Esophagus (tissue), 2 donors: ENCODE measurements at regions not wholly inside any gene's neighbourhood (a gene's known extent, or its start where the extent isn't known, plus 50 kb on each side); places are given as distances from the start of the nearest gene placed in this dataset.

Experiments
- H3K27ac ChIP-seq, 2 donors: one replicate each; pipeline ENCODE4 v1.5.1; 2013; ENCODE audit warnings: low read depth in 2 of 2, mild to moderate bottlenecking in 2 of 2, inconsistent platforms in 1 of 2, low read length in 1 of 2, moderate library complexity in 1 of 2
- H3K27me3 ChIP-seq, 2 donors: one replicate each; pipeline ENCODE4 v1.6.1; 2013; ENCODE audit warnings: low read length in 2 of 2, control low read depth in 1 of 2, mild to moderate bottlenecking in 1 of 2; ENCODE audit not compliant: insufficient read depth in 2 of 2, control insufficient read depth in 1 of 2
- H3K36me3 ChIP-seq, 2 donors: one replicate each; pipeline ENCODE4 v1.6.1; 2013; ENCODE audit warnings: low read length in 1 of 2; ENCODE audit not compliant: control insufficient read depth in 2 of 2, insufficient read depth in 2 of 2
- H3K4me1 ChIP-seq, 2 donors: one replicate each; pipeline ENCODE4 v1.6.1; 2013; ENCODE audit warnings: low read length in 1 of 2; ENCODE audit not compliant: control insufficient read depth in 2 of 2, insufficient read depth in 2 of 2
- H3K4me3 ChIP-seq, 2 donors: one replicate each; pipeline ENCODE4 v1.5.1; 2013; ENCODE audit warnings: low read length in 2 of 2, mild to moderate bottlenecking in 2 of 2, low read depth in 1 of 2, moderate library complexity in 1 of 2
- H3K9me3 ChIP-seq, 2 donors: one replicate each; pipeline ENCODE4 v1.6.1; 2013; ENCODE audit warnings: mild to moderate bottlenecking in 2 of 2, low read depth in 1 of 2, low read length in 1 of 2, moderate library complexity in 1 of 2; ENCODE audit not compliant: control insufficient read depth in 2 of 2, insufficient read depth in 1 of 2
- WGBS, 2 donors: extraction: QIAGEN DNeasy Blood & Tissue Kit; methylation state at CpG; one replicate each; pipeline ENCODE4 v1.1.7; 2013; 5-methylcytosine and 5-hydroxymethylcytosine counted together
- donor health status: healthy with polysubstance abuse.
- donor health status: Bipolar disorder and iron deficiency.

- Histone ChIP-seq H3K9me3 (peaks cover 0 to 6% of the 10 kb centered on the region in 2 donors), H3K4me1 (no peaks in the 10 kb centered on the region), H3K27me3 (no peaks in the 10 kb centered on the region), H3K36me3 (no peaks in the 10 kb centered on the region), H3K27ac (no peak overlapping the region), H3K4me3 (no peak overlapping the region)
- WGBS, 2 donors = 52 to 73% methylated on average over 2 of the region's 2 CpGs
Observed at GRCh38 chr13:102944821-102945220, 99.0 kb downstream of the ERCC5 start.

GRCh38 chr13:102940770-102941169 lies 94.9 kb downstream of the ERCC5 start:
- no peak overlapping the region for H3K4me3 ChIP-seq
- no peaks in the 10 kb centered on the region for H3K27me3 ChIP-seq
- no peaks in the 10 kb centered on the region for H3K4me1 ChIP-seq
- no peak overlapping the region for H3K27ac ChIP-seq
- H3K9me3 ChIP-seq = peaks cover 0 to 6% of the 10 kb centered on the region in 2 donors
- no peaks in the 10 kb centered on the region for H3K36me3 ChIP-seq
- 84 to 86% methylated on average over 1 of the region's 1 CpG for whole genome bisulfite sequencing, 2 donors

- no peak overlapping the region for H3K4me3 ChIP-seq
- WGBS, 2 donors = 81 to 83% methylated on average over 5 of the region's 5 CpGs
- no peaks in the 10 kb centered on the region for H3K27me3 ChIP-seq
- no peaks in the 10 kb centered on the region for H3K4me1 ChIP-seq
- H3K27ac ChIP-seq = no peak overlapping the region
- peaks cover 0 to 6% of the 10 kb centered on the region in 2 donors for H3K9me3 ChIP-seq
- H3K36me3 ChIP-seq = no peaks in the 10 kb centered on the region
Observed at GRCh38 chr13:102940143-102940542, 94.3 kb downstream of the ERCC5 start.

GRCh38 chr13:102935896-102936321 lies 90.1 kb downstream of the ERCC5 start:
- no peaks in the 10 kb centered on the region for H3K36me3 ChIP-seq
- H3K9me3 ChIP-seq = peaks cover 0 to 4% of the 10 kb centered on the region in 2 donors
- no peaks in the 10 kb centered on the region for H3K4me1 ChIP-seq
- no peak overlapping the region for H3K27ac ChIP-seq
- H3K4me3 ChIP-seq = no peak overlapping the region
- H3K27me3 ChIP-seq = no peaks in the 10 kb centered on the region
- 34% methylated on average over 2 of the region's 2 CpGs for WGBS, 2 donors

GRCh38 chr13:102933523-102933922 lies 87.7 kb downstream of the ERCC5 start:
- 86 to 91% methylated on average over 3 of the region's 3 CpGs for WGBS, 2 donors
- no peaks in the 10 kb centered on the region for H3K36me3 ChIP-seq
- H3K9me3 ChIP-seq = no peaks in the 10 kb centered on the region
- no peak overlapping the region for H3K4me3 ChIP-seq
- H3K27me3 ChIP-seq = no peaks in the 10 kb centered on the region
- H3K27ac ChIP-seq = no peak overlapping the region
- H3K4me1 ChIP-seq = no peaks in the 10 kb centered on the region

GRCh38 chr13:102933122-102933521 lies 87.3 kb downstream of the ERCC5 start:
- Histone ChIP-seq H3K27ac (no peak overlapping the region), H3K27me3 (no peaks in the 10 kb centered on the region), H3K9me3 (no peaks in the 10 kb centered on the region), H3K4me1 (no peaks in the 10 kb centered on the region), H3K36me3 (no peaks in the 10 kb centered on the region), H3K4me3 (no peak overlapping the region)
- 69 to 75% methylated on average over 6 of the region's 6 CpGs for WGBS, 2 donors

- Histone ChIP-seq H3K4me1 (no peaks in the 10 kb centered on the region), H3K4me3 (no peak overlapping the region), H3K27me3 (no peaks in the 10 kb centered on the region), H3K27ac (no peak overlapping the region), H3K9me3 (no peaks in the 10 kb centered on the region), H3K36me3 (no peaks in the 10 kb centered on the region)
- WGBS, 2 donors = 80 to 88% methylated on average over 4 of the region's 4 CpGs
Observed at GRCh38 chr13:102932331-102932730, 86.5 kb downstream of the ERCC5 start.

GRCh38 chr13:102930566-102930965 lies 84.7 kb downstream of the ERCC5 start:
- no peaks in the 10 kb centered on the region for H3K27me3 ChIP-seq
- H3K4me1 ChIP-seq = no peaks in the 10 kb centered on the region
- no peaks in the 10 kb centered on the region for H3K36me3 ChIP-seq
- no peak overlapping the region for H3K27ac ChIP-seq
- no peak overlapping the region for H3K4me3 ChIP-seq
- no peaks in the 10 kb centered on the region for H3K9me3 ChIP-seq
- WGBS, 2 donors = 55 to 66% methylated on average over 3 of the region's 3 CpGs

- Histone ChIP-seq H3K4me3 (no peak overlapping the region), H3K27ac (peak overlapping the region in 1 of 2 donors; percentile 70), H3K9me3 (no peaks in the 10 kb centered on the region), H3K4me1 (no peaks in the 10 kb centered on the region), H3K36me3 (no peaks in the 10 kb centered on the region), H3K27me3 (no peaks in the 10 kb centered on the region)
- WGBS, 2 donors = 73 to 78% methylated on average over 9 of the region's 9 CpGs
Observed at GRCh38 chr13:102928941-102929675, 83.3 kb downstream of the ERCC5 start.
